ENCODE measurements at regions not wholly inside any gene's neighbourhood (a gene's known extent, or its start where the extent isn't known, plus 50 kb on each side); places are given as distances from the start of the nearest gene placed in this dataset.

DNA sequence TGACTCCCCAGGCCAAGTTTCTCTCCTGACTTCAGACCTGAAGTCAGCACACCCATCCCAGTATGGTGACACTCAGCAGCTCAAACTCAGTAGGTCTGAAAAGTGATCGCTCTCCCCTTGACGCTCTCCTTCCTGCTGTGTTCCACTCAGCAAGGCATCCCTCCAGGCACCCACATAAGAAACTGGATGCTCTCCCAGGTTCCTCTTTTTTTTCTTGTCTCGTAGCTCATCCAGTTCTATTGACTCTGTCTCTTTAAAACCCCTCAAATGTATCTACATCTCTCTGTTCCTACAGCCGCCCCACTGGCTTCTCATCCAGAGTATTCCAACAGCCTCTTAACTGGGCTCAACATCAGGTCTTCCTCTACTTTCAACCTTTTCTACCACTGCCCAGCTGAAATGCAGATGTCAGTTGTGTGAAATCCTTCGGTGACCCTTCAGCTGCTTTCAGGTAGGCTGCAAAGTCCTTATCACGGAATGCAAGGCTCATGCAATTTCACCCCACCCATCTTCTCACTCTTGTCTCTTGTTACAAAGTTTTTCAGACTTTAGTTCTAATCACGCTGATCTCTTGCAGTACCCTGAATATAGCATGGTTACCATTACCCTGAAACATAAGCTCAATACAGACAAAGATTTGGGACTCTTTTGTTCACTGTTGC is 286.2 kb upstream of the POU3F1 start:
- Histone ChIP-seq H3K36me3 (ENCODE audit: low read depth) (no peaks in the 10 kb centered on the region), H3K9me3 (no peaks in the 10 kb centered on the region), H3K4me1 (ENCODE audit: low read depth) (no peaks in the 10 kb centered on the region), H3K4me3 (no peak overlapping the region)
- intact Hi-C loops (cut with DNase I, micrococcal nuclease), result no loop called here
- ATAC-seq, result no peak
- no peak for DNase-seq
- TF ChIP-seq, protein P1, sequence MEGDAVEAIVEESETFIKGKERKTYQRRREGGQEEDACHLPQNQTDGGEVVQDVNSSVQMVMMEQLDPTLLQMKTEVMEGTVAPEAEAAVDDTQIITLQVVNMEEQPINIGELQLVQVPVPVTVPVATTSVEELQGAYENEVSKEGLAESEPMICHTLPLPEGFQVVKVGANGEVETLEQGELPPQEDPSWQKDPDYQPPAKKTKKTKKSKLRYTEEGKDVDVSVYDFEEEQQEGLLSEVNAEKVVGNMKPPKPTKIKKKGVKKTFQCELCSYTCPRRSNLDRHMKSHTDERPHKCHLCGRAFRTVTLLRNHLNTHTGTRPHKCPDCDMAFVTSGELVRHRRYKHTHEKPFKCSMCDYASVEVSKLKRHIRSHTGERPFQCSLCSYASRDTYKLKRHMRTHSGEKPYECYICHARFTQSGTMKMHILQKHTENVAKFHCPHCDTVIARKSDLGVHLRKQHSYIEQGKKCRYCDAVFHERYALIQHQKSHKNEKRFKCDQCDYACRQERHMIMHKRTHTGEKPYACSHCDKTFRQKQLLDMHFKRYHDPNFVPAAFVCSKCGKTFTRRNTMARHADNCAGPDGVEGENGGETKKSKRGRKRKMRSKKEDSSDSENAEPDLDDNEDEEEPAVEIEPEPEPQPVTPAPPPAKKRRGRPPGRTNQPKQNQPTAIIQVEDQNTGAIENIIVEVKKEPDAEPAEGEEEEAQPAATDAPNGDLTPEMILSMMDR (IDR thresholded peaks at IDR 0.05), result no peak

DNA sequence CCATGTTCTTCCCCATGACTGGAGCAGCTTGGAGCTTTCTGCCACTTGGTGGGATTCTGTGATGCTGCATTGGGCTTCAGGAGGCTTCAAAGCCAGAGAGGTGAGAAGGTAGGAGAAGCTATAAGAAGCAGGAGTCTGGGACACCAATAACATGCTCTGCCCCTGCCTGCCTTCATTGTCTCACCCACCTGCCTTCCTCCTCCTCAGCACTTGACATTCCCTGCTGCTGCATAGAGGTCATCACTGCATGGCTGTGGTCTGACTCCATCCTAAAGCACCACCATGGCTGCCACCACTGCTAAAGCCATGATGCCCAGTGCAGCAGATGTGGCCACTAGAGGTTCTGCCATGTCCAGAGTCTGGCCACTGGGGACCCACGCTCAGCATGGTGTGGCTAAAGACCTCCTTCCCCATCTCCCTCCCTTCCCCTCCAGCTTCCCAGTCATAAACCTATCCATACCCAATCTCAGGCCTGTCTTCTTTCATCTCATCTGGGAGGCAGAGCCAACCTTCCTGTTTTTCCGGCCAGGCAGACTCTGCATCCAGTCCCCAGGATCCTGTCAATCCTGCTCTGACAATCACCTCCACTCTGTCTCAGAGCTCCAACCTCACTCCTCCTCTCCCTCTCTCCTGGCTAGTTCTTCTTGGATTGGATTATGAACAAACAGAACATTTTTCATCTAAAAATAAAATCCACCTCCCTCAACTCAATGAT is 285.1 kb upstream of the POU3F1 start:
- Histone ChIP-seq H3K9me3 (no peaks in the 10 kb centered on the region), H3K36me3 (ENCODE audit: low read depth) (no peaks in the 10 kb centered on the region), H3K4me1 (ENCODE audit: low read depth) (no peaks in the 10 kb centered on the region), H3K4me3 (no peak overlapping the region)
- intact Hi-C loops (cut with DNase I, micrococcal nuclease), result no loop called here
- no peak for DNase-seq
- ATAC-seq, result no peak
- TF ChIP-seq, protein P1 (IDR thresholded peaks at IDR 0.05), result no peak

DNA sequence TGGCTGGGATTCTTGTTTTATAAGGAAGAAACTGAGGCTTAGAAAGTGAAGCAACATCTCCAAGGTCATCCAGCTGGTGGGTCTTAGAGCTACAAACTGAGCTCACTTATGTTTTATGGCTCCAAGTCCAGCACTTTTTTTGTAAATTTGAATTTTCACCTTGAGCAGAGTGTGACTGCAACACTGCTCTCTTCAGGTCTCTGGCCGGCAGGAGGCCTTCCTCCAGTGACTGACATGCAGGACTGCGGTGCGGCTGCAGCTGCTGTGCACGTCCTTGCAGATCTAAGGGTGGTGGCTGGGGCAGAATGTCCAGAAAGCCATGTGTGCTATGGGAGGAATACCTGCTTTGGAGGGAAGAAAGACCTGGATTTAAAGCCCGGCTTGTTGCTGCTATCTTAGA is 284.2 kb upstream of the POU3F1 start:
- Histone ChIP-seq H3K4me1 (ENCODE audit: low read depth) (no peaks in the 10 kb centered on the region), H3K9me3 (no peaks in the 10 kb centered on the region), H3K4me3 (no peak overlapping the region), H3K36me3 (ENCODE audit: low read depth) (no peaks in the 10 kb centered on the region)
- intact Hi-C loops (cut with DNase I, micrococcal nuclease), result no loop called here
- no peak for ATAC-seq
- DNase-seq, result no peak
- TF ChIP-seq, protein P1 (IDR thresholded peaks at IDR 0.05), result no peak

DNA sequence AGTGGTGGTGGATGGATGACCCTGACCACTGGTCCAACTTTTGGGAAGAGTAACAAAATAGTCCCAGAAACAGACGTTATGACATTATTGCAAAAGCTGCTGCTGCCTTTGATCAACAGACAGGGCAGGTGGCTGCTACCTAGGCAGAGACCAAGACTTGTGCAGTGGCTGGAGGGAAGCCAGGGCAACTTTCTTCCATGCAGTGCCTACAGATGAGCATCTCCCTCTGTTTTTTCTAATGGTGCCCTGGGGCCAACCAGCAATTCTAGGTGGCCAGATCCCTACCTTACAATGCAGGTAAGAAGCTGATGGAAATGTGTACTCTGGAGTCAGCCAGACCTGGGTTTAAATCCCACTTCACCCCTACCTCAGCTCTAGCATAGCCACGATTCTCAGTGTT is 283.1 kb upstream of the POU3F1 start:
- no peak overlapping the region for H3K4me3 ChIP-seq
- intact Hi-C loops (cut with DNase I, micrococcal nuclease), result no loop called here
- no peaks in the 10 kb centered on the region for H3K9me3 ChIP-seq
- ATAC-seq (no peak), DNase-seq (no peak)
- no peaks in the 10 kb centered on the region for H3K4me1 ChIP-seq (ENCODE audit: low read depth)
- H3K36me3 ChIP-seq (ENCODE audit: low read depth), result no peaks in the 10 kb centered on the region
- TF ChIP-seq, protein P1 (IDR thresholded peaks at IDR 0.05), result no peak

DNA sequence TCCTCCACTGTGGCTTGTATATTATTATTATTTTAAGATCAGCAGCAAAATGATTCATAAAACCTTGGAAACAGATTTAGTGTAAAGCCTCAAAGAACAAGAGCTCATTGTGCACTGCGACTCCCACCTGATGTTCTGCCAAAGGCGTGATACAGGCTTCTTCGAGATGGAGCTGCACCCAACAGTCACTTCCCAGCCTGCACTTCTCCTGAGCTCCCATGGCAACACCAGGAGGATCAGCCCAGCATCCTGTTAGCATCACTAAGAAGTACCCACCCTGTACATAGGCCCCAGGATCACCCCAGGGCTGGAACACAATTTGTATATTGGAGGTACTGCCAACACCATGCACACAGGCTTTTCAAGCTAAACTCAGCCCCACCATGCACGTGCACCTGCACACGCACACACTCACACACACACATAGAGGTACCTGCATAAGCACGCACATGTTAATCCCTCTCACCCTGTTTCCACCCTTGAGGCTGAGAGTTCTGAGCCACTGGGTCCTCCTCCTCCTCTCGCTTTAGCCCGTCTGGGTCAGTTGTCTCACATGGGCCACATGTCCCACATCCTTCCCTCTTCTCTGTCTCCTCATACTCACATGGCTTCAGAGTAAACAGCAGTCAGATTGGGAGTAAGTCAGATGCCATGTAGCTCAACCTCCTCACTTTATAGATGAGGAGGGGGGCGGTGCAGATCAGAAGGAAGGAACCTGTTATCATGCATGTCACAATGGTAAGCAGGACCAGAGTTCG is 281.9 kb upstream of the POU3F1 start:
- Histone ChIP-seq H3K36me3 (ENCODE audit: low read depth) (no peaks in the 10 kb centered on the region), H3K4me3 (no peak overlapping the region), H3K9me3 (no peaks in the 10 kb centered on the region), H3K4me1 (ENCODE audit: low read depth) (no peaks in the 10 kb centered on the region)
- no peak for DNase-seq
- TF ChIP-seq, protein P1 (IDR thresholded peaks at IDR 0.05), result no peak
- intact Hi-C loops (cut with DNase I, micrococcal nuclease), result no loop called here
- no peak for ATAC-seq

Data from mucosa of descending colon (tissue), 3 donors.